PC-3 (cell line): ENCODE measurements at regions not wholly inside any gene's neighbourhood (a gene's known extent, or its start where the extent isn't known, plus 50 kb on each side); places are given as distances from the start of the nearest gene placed in this dataset.

Source experiments
- ATAC-seq: fragments of 200-7000 bp; cut with Tn5 transposase; 2 replicates; pipeline ENCODE4 v1.9.1; 2020; ENCODE audit warnings: mild to moderate bottlenecking, moderate library complexity
- BruUV-seq: library from RNA; stranded (reverse); fragments of 400-500 nt; replicated peaks from 2 replicates; lab custom pipeline; 2021; lab: Mats Ljungman, UMichigan
- CTCF ChIA-PET: fragments of 300-600 bp; sonication (Branson Sonifier 250); formaldehyde crosslinking; loops from one replicate; lab custom pipeline; 2022; ENCODE audit warnings: antibody characterized with exemption; lab: Charles Lee
- POLR2A ChIA-PET: fragments of 300-600 bp; sonication (Branson Sonifier 250); formaldehyde crosslinking; loops from one replicate; lab custom pipeline; 2022; ENCODE audit warnings: antibody characterized with exemption; ENCODE audit not compliant: unreplicated experiment; lab: Charles Lee
- DNase-seq: peaks from one replicate; pipeline ENCODE4 v3.0.0-alpha.2; 2015
- H2AFZ ChIP-seq: fragments of 300-600 bp; sonication (generic); 2 replicates; pipeline ENCODE4 v1.6.0; 2016; ENCODE audit warnings: antibody characterized with exemption, low read length
- H3F3A ChIP-seq: fragments of 300-600 bp; sonication (generic); one replicate; pipeline ENCODE4 v1.6.0; 2017; ENCODE audit warnings: antibody characterized with exemption, low read length, control low read depth, mild to moderate bottlenecking; ENCODE audit not compliant: unreplicated experiment
- H3K27ac ChIP-seq: fragments of 300-600 bp; sonication (generic); 2 replicates; pipeline ENCODE4 v1.5.1; 2016; ENCODE audit warnings: mild to moderate bottlenecking, low read length
- H3K27me3 ChIP-seq: fragments of 300-600 bp; sonication (generic); 2 replicates; pipeline ENCODE4 v1.6.1; 2016; ENCODE audit warnings: low read length, mixed read lengths
- H3K36me3 ChIP-seq: fragments of 300-600 bp; sonication (generic); 2 replicates; pipeline ENCODE4 v1.6.1; 2016; ENCODE audit warnings: low read depth, mixed run types, low read length, mixed read lengths
- H3K4me1 ChIP-seq: fragments of 300-600 bp; sonication (generic); 2 replicates; pipeline ENCODE4 v1.5.1; 2016; ENCODE audit warnings: low read length; ENCODE audit not compliant: insufficient read depth
- H3K4me2 ChIP-seq: fragments of 300-600 bp; sonication (generic); 2 replicates; pipeline ENCODE4 v1.6.0; 2016; ENCODE audit warnings: low read length
- H3K4me3 ChIP-seq: fragments of 300-600 bp; sonication (generic); 2 replicates; pipeline ENCODE4 v1.5.1; 2016; ENCODE audit warnings: mild to moderate bottlenecking, low read length, mixed read lengths
- H3K79me2 ChIP-seq: fragments of 300-600 bp; sonication (generic); 2 replicates; pipeline ENCODE4 v1.6.1; 2017; ENCODE audit warnings: low read length, mixed read lengths
- H3K9ac ChIP-seq: fragments of 300-600 bp; sonication (generic); 2 replicates; pipeline ENCODE4 v1.6.0; 2016; ENCODE audit warnings: mild to moderate bottlenecking, low read length
- H3K9me2 ChIP-seq: fragments of 300-600 bp; sonication (generic); replicated peaks from 2 replicates; pipeline ENCODE4 v1.6.1; 2016; ENCODE audit warnings: mixed run types, low read length, mixed read lengths
- H3K9me3 ChIP-seq: fragments of 300-600 bp; sonication (generic); 2 replicates; pipeline ENCODE4 v1.6.1; 2016; ENCODE audit warnings: low read length, mixed read lengths
- H4K20me1 ChIP-seq: fragments of 300-600 bp; sonication (generic); 2 replicates; pipeline ENCODE4 v1.6.1; 2016; ENCODE audit warnings: low read length, mixed read lengths
- CTCF ChIP-seq: fragments of 300-600 bp; sonication (generic); conservative IDR thresholded peaks from 2 replicates; pipeline ENCODE4 v1.5.1; 2017; ENCODE audit warnings: antibody characterized with exemption, low read depth, mild to moderate bottlenecking, low read length
- EZH2 ChIP-seq: fragments of 300-600 bp; sonication (generic); IDR thresholded peaks from one replicate; pipeline ENCODE4 v1.6.1; 2017; ENCODE audit warnings: antibody characterized with exemption, mild to moderate bottlenecking, low read length; ENCODE audit not compliant: unreplicated experiment
- EZH2phosphoT487 ChIP-seq: fragments of 300-600 bp; sonication (generic); IDR thresholded peaks from 2 replicates; pipeline ENCODE4 v1.6.1; 2018; ENCODE audit warnings: mild to moderate bottlenecking, antibody characterized with exemption, low read length, borderline replicate concordance
- intact Hi-C: fragments of 100-400 bp; cut with micrococcal nuclease; formaldehyde crosslinking; loops from 2 replicates; pipeline ENCODE4 v1.9.0; 2023

GRCh38 chr3:35927441-35927840, 288.1 kb downstream of the ARPP21 start:
- CTCF ChIA-PET, result no interaction called here
- H3K9me2 ChIP-seq, result no peaks in the 10 kb centered on the region

GRCh38 chr3:35929158-35929557, 289.8 kb downstream of the ARPP21 start:
- DNase-seq (peak; percentile 54), ATAC-seq (peak; percentile 20; the same call in 1 of the 2 replicates)
- TF ChIP-seq EZH2phosphoT487 (no peak), CTCF (no peak), EZH2 (no peak)
- Histone ChIP-seq H3K79me2 (no peaks in the 10 kb centered on the region), H4K20me1 (no peaks in the 10 kb centered on the region), H3K27ac (no peak overlapping the region), H3K9me3 (no peaks in the 10 kb centered on the region), H2AFZ (no peak overlapping the region), H3K4me2 (no peak overlapping the region), H3K9me2 (no peaks in the 10 kb centered on the region), H3K36me3 (no peaks in the 10 kb centered on the region), H3F3A (no peaks in the 10 kb centered on the region), H3K9ac (no peak overlapping the region), H3K4me1 (peaks cover 32% of the 10 kb centered on the region), H3K27me3 (no peaks in the 10 kb centered on the region), H3K4me3 (no peak overlapping the region)
- ChIA-PET POLR2A (interaction anchor here (0.6 kb wide), 1 partner anchor 665 kb away, joined by 3 read pairs; no protein-coding TSS in a partner anchor), CTCF (no interaction called here)
- intact Hi-C loops, result no loop called here
- no TSS peak for BruUV-seq

More at GRCh38 chr3:35927441-35927840, 288.1 kb downstream of the ARPP21 start:
- no peak overlapping the region for H3K9ac ChIP-seq
- no TSS peak for BruUV-seq
- intact Hi-C loops, result no loop called here
- no peaks in the 10 kb centered on the region for H3F3A ChIP-seq
- H3K9me3 ChIP-seq, result no peaks in the 10 kb centered on the region
- no peaks in the 10 kb centered on the region for H4K20me1 ChIP-seq
- H3K79me2 ChIP-seq, result no peaks in the 10 kb centered on the region
- H3K4me1 ChIP-seq, result peaks cover 24% of the 10 kb centered on the region
- no peaks in the 10 kb centered on the region for H3K27me3 ChIP-seq
- ATAC-seq (no peak), DNase-seq (no peak)
- no peak overlapping the region for H3K27ac ChIP-seq
- H3K4me3 ChIP-seq, result no peak overlapping the region
- TF ChIP-seq CTCF (no peak), EZH2 (no peak), EZH2phosphoT487 (no peak)
- H3K4me2 ChIP-seq, result no peak overlapping the region
- POLR2A ChIA-PET, result no interaction called here
- no peaks in the 10 kb centered on the region for H3K36me3 ChIP-seq
- no peak overlapping the region for H2AFZ ChIP-seq

- intact Hi-C loops, result loop anchor here (5.0 kb wide), 1 partner anchor 265 kb away; no protein-coding TSS in a partner anchor
- H3K9me3 ChIP-seq, result no peaks in the 10 kb centered on the region
- no peaks in the 10 kb centered on the region for H3K9me2 ChIP-seq
- TF ChIP-seq EZH2phosphoT487 (no peak), CTCF (no peak)
- ATAC-seq (no peak), DNase-seq (no peak)
- POLR2A ChIA-PET, result no interaction called here
- peak overlapping the region; percentile 66; the same call in 1 of the 2 replicates for H3K27ac ChIP-seq
- no TSS peak for BruUV-seq
- H3K4me1 ChIP-seq, result peaks cover 38% of the 10 kb centered on the region
- no peak overlapping the region for H3K4me2 ChIP-seq
- H3K9ac ChIP-seq, result no peak overlapping the region
- H4K20me1 ChIP-seq, result no peaks in the 10 kb centered on the region
- H3K27me3 ChIP-seq, result no peaks in the 10 kb centered on the region
- no peaks in the 10 kb centered on the region for H3F3A ChIP-seq
- CTCF ChIA-PET, result no interaction called here
- H2AFZ ChIP-seq, result no peak overlapping the region
- no peaks in the 10 kb centered on the region for H3K79me2 ChIP-seq
- no peak overlapping the region for H3K4me3 ChIP-seq
- no peaks in the 10 kb centered on the region for H3K36me3 ChIP-seq
Observed at GRCh38 chr3:35931867-35932266, 292.5 kb downstream of the ARPP21 start.
